ENCODE measurements at regions not wholly inside any gene's neighbourhood (a gene's known extent, or its start where the extent isn't known, plus 50 kb on each side); places are given as distances from the start of the nearest gene placed in this dataset.
"Not testable (repeated sequence)": the region's sequence is repeated elsewhere in the genome, so short reads cannot be mapped to it uniquely, and the experiment has no call there.

DNA sequence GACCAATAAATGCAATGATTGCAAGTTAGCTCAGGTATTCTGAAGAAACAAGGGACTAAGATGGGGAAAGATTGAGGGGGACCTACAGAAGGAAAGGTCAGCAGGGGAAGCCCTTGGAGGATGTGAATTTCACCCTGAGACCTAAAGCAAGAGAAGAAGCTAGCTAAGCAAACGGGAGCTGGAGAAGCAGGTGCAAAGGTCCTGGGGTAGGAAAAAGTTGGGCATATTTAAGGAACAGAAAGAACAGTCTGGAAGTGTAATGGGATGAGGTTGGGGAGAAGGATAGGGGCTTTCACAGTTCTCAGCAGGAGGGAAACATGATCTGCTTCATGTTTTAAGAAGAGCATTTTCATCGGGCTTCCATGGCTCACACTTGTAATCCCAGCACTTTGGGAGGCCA, 89.7 kb upstream of the SLC45A1 start:
- DNase-seq, result no peak

GRCh38 chr1:8227674-8228073, 90.2 kb upstream of the SLC45A1 start:
- DNase-seq, result not testable (repeated sequence)

DNA sequence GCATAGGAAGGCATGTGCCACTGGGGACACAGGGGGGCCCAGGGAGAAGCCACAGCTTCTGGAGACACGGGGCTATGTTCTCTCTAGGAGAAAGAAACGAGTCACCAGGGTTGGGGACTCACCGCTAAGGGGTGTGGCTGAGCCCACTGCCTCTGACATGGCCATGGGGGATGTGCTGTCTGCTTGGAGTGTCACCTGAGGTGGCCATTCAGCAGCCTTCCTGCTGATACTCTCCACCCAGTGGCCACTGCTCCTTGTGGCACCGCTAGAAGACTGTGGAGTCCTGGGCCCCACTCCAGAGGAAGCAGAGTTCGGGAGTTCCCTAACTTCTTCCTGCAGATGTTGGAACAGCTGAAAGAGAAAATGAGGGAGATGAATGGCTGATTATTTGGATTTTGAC, 91.2 kb upstream of the SLC45A1 start:
- no peak for DNase-seq

DNA sequence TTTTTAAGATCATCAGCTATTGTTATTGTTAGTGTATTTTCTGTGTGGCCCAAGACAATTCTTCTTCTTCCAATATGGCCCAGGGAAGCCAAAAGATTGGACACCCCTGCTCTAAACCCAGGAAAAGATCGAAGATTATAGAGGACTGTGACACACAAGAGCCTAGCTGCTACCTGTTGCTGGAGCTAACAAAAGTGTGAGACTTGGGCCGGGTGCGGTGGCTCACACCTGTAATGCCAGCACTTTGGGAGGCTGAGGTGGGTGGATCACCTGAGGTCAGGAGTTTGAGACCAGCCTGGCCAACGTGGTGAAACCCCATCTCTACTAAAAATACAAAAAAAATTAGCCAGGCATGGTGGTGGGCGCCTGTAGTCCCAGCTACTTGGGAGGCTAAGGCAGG, 91.9 kb upstream of the SLC45A1 start:
- DNase-seq, result not testable (repeated sequence)

DNA sequence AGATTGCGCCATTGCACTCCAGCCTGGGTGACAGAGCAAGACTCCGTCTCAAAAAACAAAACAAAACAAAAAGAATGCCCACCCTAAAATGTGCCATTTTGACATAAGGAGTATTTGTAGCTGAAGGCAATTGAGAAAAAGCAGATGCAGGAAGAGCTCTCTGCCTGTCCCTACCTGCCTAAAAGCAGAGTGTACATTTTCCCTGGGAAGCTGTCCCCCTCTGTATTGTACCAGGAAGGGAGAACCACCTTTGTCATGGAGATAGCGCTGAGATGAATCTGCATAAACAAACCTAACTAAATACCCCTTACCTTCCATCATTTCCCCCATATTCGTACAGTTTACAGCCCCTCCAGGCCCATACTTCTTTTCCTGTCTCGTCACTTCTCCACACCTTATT, 94.4 kb upstream of the SLC45A1 start:
- DNase-seq, result no peak

DNA sequence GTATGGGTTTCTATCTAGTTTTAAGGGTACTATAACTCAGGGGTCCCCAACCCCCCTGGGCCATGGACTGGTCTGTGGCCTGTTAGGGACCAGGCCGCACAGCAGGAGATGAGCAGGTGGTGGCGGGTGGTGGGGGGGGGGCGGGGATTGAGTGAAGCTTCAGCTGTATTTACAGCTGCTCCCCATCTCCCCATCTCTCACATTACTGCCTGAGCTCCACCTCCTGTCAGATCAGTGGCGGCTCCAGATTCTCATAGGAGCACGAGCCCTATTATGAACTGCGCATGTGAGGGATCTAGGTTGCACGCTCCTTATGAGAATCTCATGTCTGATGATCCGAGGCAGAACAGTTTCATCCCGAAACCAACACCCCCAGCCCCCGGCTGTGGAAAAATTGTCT, 95.1 kb upstream of the SLC45A1 start:
- no peak for DNase-seq

DNA sequence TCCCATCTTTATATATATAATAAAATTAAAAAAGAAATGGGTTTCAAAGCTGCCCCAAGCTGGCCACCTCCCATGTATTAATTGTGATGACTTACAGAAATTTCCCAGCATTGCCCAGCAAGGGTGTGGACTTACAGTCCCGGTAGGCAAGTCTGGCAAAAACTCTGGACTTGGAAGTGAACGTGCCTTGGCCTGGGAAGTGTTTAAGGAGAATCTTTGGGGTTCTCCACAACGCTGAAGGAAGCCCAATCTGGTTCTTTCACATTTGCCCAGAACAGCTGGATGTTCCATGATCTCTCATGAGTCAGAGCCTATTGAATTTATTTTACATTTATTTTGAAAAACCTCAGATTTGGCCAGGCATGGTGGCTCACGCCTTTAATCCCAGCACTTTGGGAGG, 98.4 kb upstream of the SLC45A1 start:
- DNase-seq, result no peak

DNA sequence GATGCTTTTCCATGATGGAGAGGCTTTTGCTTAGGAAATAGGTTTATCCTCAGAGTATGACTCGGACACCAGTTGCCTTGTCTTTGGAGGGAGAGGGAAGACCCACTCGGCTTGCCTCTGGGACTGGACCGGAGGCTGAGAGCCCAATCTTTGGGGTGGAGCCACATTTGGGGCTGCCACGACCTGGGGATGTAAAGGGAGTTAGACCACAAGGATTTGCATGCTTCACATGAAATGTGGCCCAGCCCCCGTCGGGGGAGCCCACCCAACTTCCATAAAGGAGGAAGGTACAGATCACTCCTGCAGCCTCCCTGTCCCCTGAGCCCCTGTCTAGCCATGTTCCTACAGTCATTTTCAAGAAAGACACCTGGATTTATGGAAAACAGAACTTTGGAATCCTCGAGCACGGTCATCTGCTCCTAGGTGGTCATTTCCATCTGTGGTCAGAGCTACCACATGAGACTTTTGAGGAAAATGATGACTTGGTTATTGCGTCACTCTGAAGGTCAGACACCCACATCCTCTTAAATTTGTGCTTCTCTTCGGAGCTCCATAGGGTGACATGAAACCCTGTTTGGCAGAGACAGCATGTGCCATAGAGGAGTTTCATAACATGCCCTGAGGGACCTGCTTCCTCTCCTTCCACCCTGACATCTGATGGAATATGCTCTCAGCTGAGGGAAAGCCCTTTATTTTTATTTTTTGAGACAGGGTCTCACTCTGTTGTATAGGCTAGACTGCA, 99.4 kb upstream of the SLC45A1 start:
- DNase-seq, result no peak

GRCh38 chr1:8217809-8218208, 100.1 kb upstream of the SLC45A1 start:
- no peak for DNase-seq

DNA sequence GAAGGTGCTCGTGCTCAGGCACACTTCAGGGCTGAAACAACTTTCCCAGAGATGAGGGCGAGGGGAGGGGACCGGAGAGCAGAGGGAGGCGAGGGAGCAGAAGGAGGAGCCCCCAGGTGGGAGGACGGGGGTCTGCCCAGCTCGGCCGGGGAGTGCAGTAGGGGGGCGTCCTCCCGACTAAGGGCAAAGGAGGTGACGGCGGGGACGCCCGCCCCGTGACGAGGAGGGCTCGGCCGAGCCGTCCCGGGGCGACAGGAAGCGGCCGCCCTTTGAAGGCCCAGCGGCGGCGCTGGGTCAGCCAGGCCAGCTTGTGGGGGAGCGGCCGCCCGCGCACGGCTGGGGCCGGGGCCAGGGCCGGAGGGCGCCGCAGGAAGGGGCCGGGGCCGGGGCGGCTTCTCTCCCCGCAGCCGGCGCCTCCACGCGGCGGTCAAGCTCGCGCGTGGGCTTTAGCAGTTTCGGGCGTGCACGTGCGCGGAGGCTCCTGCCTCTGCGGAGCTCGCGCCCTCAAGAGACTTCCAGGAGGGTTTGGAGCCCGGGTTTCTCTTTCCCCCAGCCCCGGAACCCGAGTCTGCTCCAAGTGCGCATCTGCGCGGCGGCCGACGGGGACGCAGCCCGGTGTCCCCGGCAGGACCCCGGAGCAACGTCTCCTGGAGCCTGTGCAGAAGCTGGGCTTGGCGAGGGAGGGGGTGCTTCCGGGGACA, 100.8 kb upstream of the SLC45A1 start:
- peak in 4 of 56 donors; percentile 3 to 44 (median 13) for DNase-seq

DNA sequence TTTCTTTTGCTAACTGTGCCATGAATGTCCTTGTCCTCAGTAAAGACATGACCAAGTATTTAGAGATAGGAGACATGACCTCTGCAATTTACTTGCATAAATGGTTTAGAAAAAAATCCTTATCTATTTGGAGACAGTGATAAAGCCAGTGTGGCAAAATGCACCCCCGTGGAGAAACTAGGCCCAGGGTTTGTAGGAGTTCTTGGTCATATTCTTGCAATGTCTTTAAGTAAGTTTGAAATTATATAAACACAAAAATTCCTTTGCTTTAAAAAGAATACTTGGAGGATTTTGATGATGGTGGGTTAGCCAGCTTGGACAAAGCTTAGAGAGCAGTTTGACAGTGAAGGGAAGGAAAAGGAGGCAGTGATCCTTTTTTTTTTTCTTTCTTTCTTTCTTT, 101.9 kb upstream of the SLC45A1 start:
- no peak for DNase-seq

GRCh38 chr1:8214501-8215173, 103.3 kb upstream of the SLC45A1 start:
- DNase-seq, result no peak

- no peak for DNase-seq
Observed at GRCh38 chr1:8213676-8214075, 104.2 kb upstream of the SLC45A1 start.

- DNase-seq, result no peak
Observed at GRCh38 chr1:8213136-8213535, 104.8 kb upstream of the SLC45A1 start.

DNA sequence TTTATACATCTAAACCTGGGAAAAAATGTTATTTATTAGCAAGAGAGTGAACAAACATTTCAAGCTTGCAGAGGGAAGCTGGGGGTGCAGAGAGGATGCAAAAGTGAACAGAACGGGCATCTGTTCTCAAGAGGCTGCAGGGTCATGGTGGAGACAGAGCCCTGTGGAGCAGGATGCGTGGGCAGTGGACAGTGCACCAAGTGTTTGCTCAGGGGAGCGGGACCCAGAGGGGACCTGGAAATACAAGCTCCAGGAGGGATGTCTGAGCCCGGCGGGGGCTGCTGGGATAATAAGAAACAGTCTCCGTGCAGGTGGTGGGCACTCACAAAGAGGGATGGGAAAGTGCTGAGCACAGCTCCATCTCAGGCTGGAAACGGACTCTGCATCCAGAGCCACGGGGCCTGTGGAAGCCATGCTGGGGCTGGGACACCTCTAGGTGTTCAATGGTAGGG, 105.3 kb upstream of the SLC45A1 start:
- DNase-seq, result no peak

DNA sequence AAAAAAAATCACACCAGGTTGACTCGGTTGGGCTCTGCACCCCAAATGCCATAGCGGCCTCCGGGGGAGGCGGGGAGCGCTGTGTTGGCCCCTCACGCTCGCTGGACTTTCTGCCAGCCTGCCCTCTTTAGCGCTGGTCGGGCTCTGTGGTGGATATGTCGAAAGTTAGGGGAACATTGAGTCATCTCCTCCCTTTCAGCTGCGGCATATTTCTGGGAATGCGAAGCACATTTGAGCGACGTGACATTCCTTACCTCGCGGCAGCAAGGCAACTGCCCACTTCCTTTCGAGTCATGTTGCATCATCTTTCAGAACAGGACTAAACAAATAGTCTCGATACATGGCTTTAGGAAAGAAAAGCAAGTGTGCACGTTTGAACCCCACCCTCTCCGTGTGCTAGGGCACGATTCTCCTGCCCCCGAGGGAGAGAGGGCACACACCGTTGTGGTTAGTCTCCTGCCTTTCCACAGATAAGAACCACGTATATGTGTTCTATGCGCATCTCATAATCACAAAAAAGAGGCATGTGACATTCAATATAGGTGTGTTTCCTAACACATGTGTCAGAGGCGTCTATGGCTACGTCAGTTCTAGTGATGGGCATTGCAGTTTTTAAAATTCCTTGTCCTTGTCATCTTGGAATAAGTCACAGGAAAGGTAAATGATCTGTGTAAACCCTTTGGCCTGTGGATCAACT, 105.9 kb upstream of the SLC45A1 start:
- DNase-seq, result no peak

GRCh38 chr1:8211251-8211882, 106.5 kb upstream of the SLC45A1 start:
- no peak for DNase-seq

DNA sequence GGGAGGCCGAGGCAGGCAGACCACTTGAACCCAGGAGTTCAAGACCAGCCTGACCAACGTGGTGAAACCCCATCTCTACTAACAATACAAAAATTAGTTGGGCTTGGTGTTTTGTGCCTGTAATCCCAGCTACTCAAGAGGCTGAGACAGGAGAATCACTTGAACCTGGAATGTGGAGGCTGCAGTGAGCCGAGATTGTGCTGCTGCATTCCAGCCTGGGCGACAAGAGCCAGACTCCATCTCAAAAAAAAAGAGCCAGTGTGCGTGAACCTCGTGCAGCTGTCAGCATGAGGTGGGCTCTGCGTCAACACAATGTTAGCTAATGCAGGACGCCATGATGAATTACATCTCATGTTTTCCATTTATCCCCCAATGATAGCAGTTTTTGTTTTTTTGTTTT, 110.7 kb upstream of the SLC45A1 start:
- DNase-seq, result no peak

GRCh38 chr1:8206391-8206790, 111.5 kb upstream of the SLC45A1 start:
- no peak for DNase-seq

GRCh38 chr1:8205771-8206170, 112.1 kb upstream of the SLC45A1 start:
- DNase-seq, result no peak

DNA sequence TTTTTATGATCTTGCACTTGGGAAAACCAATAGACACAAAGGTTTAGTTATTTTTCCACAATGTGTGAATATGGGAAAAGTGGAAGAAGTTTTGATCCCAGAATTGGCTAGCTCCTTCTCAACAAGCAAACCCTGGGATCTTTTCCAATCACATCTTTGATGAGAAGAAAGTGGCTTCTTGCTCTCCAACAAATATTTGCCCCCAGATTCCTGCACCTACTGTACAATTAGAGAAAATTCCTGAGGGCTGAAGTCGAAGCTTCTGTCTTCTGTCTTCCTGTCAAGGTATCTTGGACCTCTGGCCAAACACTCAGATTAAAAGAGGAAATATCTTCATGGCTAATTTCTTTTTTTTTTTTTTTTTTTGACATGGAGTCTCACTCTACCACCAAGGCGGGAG, 113.1 kb upstream of the SLC45A1 start:
- no peak for DNase-seq
